22Rv1 (cell line): ENCODE measurements at regions not wholly inside any gene's neighbourhood (a gene's known extent, or its start where the extent isn't known, plus 50 kb on each side); places are given as distances from the start of the nearest gene placed in this dataset.

Experiments used
- H3K27ac ChIP-seq: fragments of 450-650 bp; 2 replicates; pipeline ENCODE4 v1.5.1; 2017
- CTCF ChIP-seq: fragments of 450-650 bp; IDR thresholded peaks from 2 replicates; pipeline ENCODE4 v1.5.1; 2017; ENCODE audit warnings: mild to moderate bottlenecking
- ZFX ChIP-seq: fragments of 450-650 bp; IDR thresholded peaks from 2 replicates; pipeline ENCODE4 v1.6.1; 2017; ENCODE audit warnings: antibody characterized with exemption, borderline replicate concordance

- TF ChIP-seq CTCF (no peak), ZFX (no peak)
- no peak overlapping the region for H3K27ac ChIP-seq
These were observed 315.3 kb upstream of the GULP1 start for GRCh38 chr2:187976259-187976985.

DNA sequence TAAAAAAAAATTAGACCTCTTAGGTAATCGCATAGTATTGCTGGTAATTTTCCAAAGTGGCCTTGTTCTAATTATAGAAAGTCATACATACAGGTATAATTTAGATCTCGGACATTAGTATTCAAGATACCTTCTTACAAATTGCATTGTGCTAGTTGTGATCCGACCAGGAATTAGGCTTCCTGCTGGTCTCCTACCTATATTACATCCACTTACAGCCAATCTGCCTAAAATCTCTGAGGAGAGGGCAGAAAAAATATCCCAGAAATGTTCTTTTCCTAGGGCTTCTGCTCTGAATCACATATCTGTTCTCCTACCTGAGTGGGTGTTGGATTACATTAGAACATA is 314.7 kb upstream of the GULP1 start:
- TF ChIP-seq ZFX (no peak), CTCF (no peak)
- no peak overlapping the region for H3K27ac ChIP-seq

GRCh38 chr2:187978356-187978755 is 313.3 kb upstream of the GULP1 start:
- no peak overlapping the region for H3K27ac ChIP-seq
- TF ChIP-seq CTCF, result no peak
- no peak for TF ChIP-seq ZFX

- no peak for TF ChIP-seq CTCF
- TF ChIP-seq ZFX, result no peak
- H3K27ac ChIP-seq, result no peak overlapping the region
These were observed 309.0 kb upstream of the GULP1 start for GRCh38 chr2:187982668-187983067.

- TF ChIP-seq CTCF (no peak), ZFX (no peak)
- H3K27ac ChIP-seq, result no peak overlapping the region
These were observed 306.5 kb upstream of the GULP1 start for GRCh38 chr2:187985195-187985594.

GRCh38 chr2:187985923-187986322 is 305.8 kb upstream of the GULP1 start:
- TF ChIP-seq ZFX (no peak), CTCF (no peak)
- H3K27ac ChIP-seq, result 0 out of 2 replicates have a peak overlapping the region, but pooled peaks have one; percentile 6

DNA sequence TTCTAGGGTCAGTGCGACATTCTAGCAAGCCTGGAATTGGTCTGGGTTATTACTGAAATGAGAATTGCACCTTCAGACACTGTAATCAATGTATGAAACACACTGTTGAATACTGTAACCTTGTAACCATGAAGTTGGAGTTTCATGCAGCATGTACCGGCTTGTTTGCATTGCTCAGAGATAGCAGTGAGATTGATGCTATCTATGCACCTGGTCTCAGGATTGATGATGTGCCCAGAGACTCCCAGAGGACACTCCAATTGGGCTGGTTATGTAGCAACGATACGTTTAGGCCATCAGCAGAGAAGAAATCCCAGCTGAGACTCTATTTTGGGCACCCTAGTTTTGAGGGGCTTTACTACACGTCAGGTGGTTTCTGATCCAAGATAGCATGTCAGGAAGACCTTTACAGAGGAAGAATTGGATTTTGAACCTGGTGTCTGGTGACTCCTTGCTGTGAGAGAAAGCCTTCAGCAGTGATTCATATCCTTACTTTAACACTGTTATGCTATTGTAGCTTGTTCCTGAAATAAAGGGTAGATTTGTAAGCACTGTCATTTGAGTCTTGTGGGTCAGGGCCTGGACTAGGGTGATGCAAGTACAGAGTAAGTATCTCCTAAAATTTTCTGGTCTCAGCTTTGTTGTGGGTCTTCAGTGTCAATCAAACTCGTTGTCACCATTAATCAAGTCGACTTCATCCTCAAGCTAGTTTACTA is 305.1 kb upstream of the GULP1 start:
- H3K27ac ChIP-seq, result 0 out of 2 replicates have a peak overlapping the region, but pooled peaks have one; percentile 6
- TF ChIP-seq ZFX (no peak), CTCF (no peak)
